HL-60 (cell line): ENCODE measurements at regions not wholly inside any gene's neighbourhood (a gene's known extent, or its start where the extent isn't known, plus 50 kb on each side); places are given as distances from the start of the nearest gene placed in this dataset.

Source experiments
- DNase-seq, 2 experiments: peaks; one replicate each; pipeline ENCODE4 v3.0.0-alpha.2; 2010 to 2020; ENCODE audit warnings: low read depth in 1 of 2, low spot score in 1 of 2
- H3K27ac ChIP-seq: fragments of 250-450 bp; sonication (Bioruptor Pico); replicated peaks from 2 replicates; pipeline ENCODE4 v1.5.1; 2020; ENCODE audit warnings: mild to moderate bottlenecking, moderate library complexity
- H3K27me3 ChIP-seq: fragments of 250-450 bp; sonication (Bioruptor Pico); 2 replicates; pipeline ENCODE4 v1.5.1; 2021; ENCODE audit warnings: mild to moderate bottlenecking, moderate library complexity; ENCODE audit not compliant: insufficient read depth, poor library complexity, severe bottlenecking
- H3K4me3 ChIP-seq: replicated peaks from 2 replicates; pipeline ENCODE4 v1.5.1; 2011; ENCODE audit warnings: mild to moderate bottlenecking, control low read depth, low read length; ENCODE audit not compliant: insufficient read depth
- CTCF ChIP-seq: IDR thresholded peaks from one replicate; pipeline ENCODE4 v1.5.1; 2011; ENCODE audit warnings: low read length, control low read depth, inconsistent platforms; ENCODE audit not compliant: insufficient read depth
- GABPA ChIP-seq: IDR thresholded peaks from 2 replicates; pipeline ENCODE4 v1.6.1; 2012; ENCODE audit warnings: low read depth
- POLR2AphosphoS5 ChIP-seq: IDR thresholded peaks from 2 replicates; pipeline ENCODE4 v1.6.1; 2012; ENCODE audit warnings: low read depth
- REST ChIP-seq: IDR thresholded peaks from 2 replicates; pipeline ENCODE4 v1.6.1; 2012; ENCODE audit warnings: low read depth; ENCODE audit not compliant: insufficient replicate concordance
- SPI1 ChIP-seq: IDR thresholded peaks from 2 replicates; pipeline ENCODE4 v1.6.1; 2012; ENCODE audit warnings: low read depth, mild to moderate bottlenecking, borderline replicate concordance

GRCh38 chr11:112652786-112653390 lies 308.3 kb upstream of the NCAM1 start:
- Histone ChIP-seq H3K4me3 (no peak overlapping the region), H3K27ac (no peak overlapping the region), H3K27me3 (no peaks in the 10 kb centered on the region)
- no peak for DNase-seq
- TF ChIP-seq GABPA (no peak), CTCF (no peak), REST (no peak), POLR2AphosphoS5 (no peak), SPI1 (no peak)

- TF ChIP-seq REST (no peak), POLR2AphosphoS5 (no peak), SPI1 (no peak), GABPA (no peak), CTCF (no peak)
- Histone ChIP-seq H3K27ac (no peak overlapping the region), H3K4me3 (no peak overlapping the region), H3K27me3 (no peaks in the 10 kb centered on the region)
- no peak for DNase-seq
Measured at GRCh38 chr11:112655371-112655770, 305.8 kb upstream of the NCAM1 start.

- no peak for TF ChIP-seq CTCF
- no peak for TF ChIP-seq POLR2AphosphoS5
- TF ChIP-seq REST, result no peak
- no peak for TF ChIP-seq SPI1
- no peak overlapping the region for H3K27ac ChIP-seq
- no peak for DNase-seq
Measured at GRCh38 chr11:112656772-112657428, 304.3 kb upstream of the NCAM1 start.

More at GRCh38 chr11:112656772-112657428, 304.3 kb upstream of the NCAM1 start:
- H3K4me3 ChIP-seq, result no peak overlapping the region
- H3K27me3 ChIP-seq, result peaks cover under 1% of the 10 kb centered on the region
